GM21390 (cell line): ENCODE measurements at regions not wholly inside any gene's neighbourhood (a gene's known extent, or its start where the extent isn't known, plus 50 kb on each side); places are given as distances from the start of the nearest gene placed in this dataset.

Source experiments
- ATAC-seq: cut with Tn5 transposase; IDR thresholded peaks from one replicate; pipeline ENCODE4 v1.9.1; 2021; ENCODE audit not compliant: unreplicated experiment

- no peak for ATAC-seq
Measured at GRCh38 chr5:117266280-117266679, 691.7 kb upstream of the SEMA6A start.

GRCh38 chr5:117263231-117263630 is 688.6 kb upstream of the SEMA6A start:
- no peak for ATAC-seq

GRCh38 chr5:117262572-117263131 is 688.0 kb upstream of the SEMA6A start:
- no peak for ATAC-seq

GRCh38 chr5:117261948-117262571 is 687.4 kb upstream of the SEMA6A start:
- ATAC-seq, result no peak

GRCh38 chr5:117255211-117256027 is 680.8 kb upstream of the SEMA6A start:
- ATAC-seq, result no peak

GRCh38 chr5:117252566-117252965 is 677.9 kb upstream of the SEMA6A start:
- no peak for ATAC-seq

- no peak for ATAC-seq
Measured at GRCh38 chr5:117249086-117249815, 674.6 kb upstream of the SEMA6A start.

GRCh38 chr5:117246424-117246823 is 671.8 kb upstream of the SEMA6A start:
- no peak for ATAC-seq

GRCh38 chr5:117245130-117245529 is 670.5 kb upstream of the SEMA6A start:
- no peak for ATAC-seq

GRCh38 chr5:117242028-117242427 is 667.4 kb upstream of the SEMA6A start:
- no peak for ATAC-seq

GRCh38 chr5:117236941-117237340 is 662.3 kb upstream of the SEMA6A start:
- ATAC-seq, result no peak

- ATAC-seq, result no peak
Measured at GRCh38 chr5:117235786-117236185, 661.2 kb upstream of the SEMA6A start.

GRCh38 chr5:117230375-117230774 is 655.8 kb upstream of the SEMA6A start:
- no peak for ATAC-seq

- no peak for ATAC-seq
Measured at GRCh38 chr5:117220730-117221129, 646.1 kb upstream of the SEMA6A start.

- no peak for ATAC-seq
Measured at GRCh38 chr5:117218789-117219188, 644.2 kb upstream of the SEMA6A start.

GRCh38 chr5:117212866-117213265 is 638.2 kb upstream of the SEMA6A start:
- ATAC-seq, result no peak

- ATAC-seq, result no peak
Measured at GRCh38 chr5:117210796-117211195, 636.2 kb upstream of the SEMA6A start.

GRCh38 chr5:117209479-117209878 is 634.9 kb upstream of the SEMA6A start:
- ATAC-seq, result no peak

GRCh38 chr5:117207088-117207668 is 632.6 kb upstream of the SEMA6A start:
- ATAC-seq, result no peak

- ATAC-seq, result no peak
Measured at GRCh38 chr5:117205894-117206293, 631.3 kb upstream of the SEMA6A start.
